TTC549 (cell line): ENCODE measurements at regions not wholly inside any gene's neighbourhood (a gene's known extent, or its start where the extent isn't known, plus 50 kb on each side); places are given as distances from the start of the nearest gene placed in this dataset.
"Not testable (repeated sequence)": the region's sequence is repeated elsewhere in the genome, so short reads cannot be mapped to it uniquely, and the experiment has no call there.

Experiments
- FAIRE-seq: peaks from 2 replicates; lab custom pipeline; 2012; peaks lifted over from hg19 to GRCh38; lab: Jason Lieb, UNC

GRCh38 chr7:125459038-125459437 is 529.4 kb upstream of the POT1 start:
- no peak for FAIRE-seq

DNA sequence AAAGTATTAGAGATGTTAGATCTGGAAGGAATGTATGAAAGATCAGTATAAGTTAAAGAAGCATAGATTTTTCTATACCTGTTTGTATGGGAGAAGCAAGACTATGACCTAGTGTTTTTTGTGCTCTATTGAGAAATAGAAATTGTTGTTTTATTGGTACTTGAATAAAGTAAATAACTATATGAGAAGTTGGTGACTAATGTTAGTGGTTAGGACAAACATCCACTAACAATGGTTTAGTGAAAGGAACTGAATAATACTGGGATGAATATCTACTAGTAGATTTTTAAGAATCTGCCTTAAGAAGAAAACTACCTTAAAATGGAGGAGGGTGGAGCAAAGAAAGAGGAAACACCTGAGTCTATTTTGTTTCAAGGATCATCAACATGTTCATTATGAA is 521.1 kb upstream of the POT1 start:
- FAIRE-seq: no peak

DNA sequence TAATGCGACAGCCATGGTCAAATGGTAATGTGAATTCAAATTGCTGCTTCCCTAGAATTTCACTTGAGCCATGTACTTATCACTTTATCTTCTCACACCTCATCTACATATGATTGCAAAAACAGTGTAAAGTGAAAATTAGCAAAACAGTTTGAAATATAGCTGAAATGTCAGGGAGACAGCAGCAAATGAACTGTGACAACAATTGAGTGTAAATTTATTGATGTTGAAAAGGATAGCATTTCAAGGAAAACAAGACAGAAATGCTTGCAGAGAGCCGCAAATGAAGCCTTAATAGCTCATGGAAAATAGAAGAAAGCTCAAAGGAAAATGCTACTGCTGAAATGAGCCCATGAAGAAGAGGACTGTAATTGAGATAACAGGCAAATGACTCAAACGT is 516.2 kb upstream of the POT1 start:
- FAIRE-seq: no peak

- no peak for FAIRE-seq
These were observed 515.2 kb upstream of the POT1 start for GRCh38 chr7:125444864-125445263.

DNA sequence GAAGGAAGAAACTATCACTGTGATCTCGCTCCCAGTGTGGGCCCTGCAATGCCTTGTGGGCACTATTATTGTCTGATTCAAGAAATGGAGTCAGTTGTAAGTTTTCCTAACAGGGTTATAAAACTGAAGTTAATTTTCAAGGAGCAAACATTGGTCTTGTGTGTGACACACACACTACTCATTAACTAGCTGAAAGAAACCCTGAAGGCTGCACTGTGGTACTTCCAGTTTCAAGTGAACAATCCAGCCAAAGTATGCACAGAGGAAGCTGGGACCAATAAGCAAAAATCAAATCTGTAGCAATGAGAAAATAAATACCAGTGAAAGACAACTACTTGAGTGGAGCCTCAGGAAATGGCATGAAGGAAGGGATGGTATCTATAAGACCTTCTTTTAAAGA is 506.6 kb upstream of the POT1 start:
- no peak for FAIRE-seq

GRCh38 chr7:125431349-125431748 is 501.7 kb upstream of the POT1 start:
- FAIRE-seq: no peak

- no peak for FAIRE-seq
These were observed 500.4 kb upstream of the POT1 start for GRCh38 chr7:125430013-125430412.

DNA sequence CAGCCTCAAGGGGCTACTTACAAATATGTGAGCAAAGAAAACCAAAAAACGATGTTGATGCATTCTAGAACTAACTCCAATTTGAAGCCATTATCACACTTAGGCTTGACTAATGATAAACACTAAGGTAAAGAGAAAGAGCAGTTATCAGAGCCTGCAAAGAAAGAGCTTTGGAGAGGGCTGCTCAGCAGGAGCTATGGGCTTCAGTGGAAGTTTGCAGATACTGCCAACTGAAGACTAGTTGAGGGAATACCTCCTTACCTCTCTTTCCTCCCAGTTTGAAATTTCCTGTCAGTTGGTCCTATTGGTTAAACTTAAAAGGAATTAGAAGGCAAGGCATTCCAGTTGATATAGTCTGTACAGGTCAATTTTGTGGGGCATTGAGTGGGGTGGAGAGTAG is 498.1 kb upstream of the POT1 start:
- FAIRE-seq: no peak

- no peak for FAIRE-seq
These were observed 495.9 kb upstream of the POT1 start for GRCh38 chr7:125425506-125425905.

DNA sequence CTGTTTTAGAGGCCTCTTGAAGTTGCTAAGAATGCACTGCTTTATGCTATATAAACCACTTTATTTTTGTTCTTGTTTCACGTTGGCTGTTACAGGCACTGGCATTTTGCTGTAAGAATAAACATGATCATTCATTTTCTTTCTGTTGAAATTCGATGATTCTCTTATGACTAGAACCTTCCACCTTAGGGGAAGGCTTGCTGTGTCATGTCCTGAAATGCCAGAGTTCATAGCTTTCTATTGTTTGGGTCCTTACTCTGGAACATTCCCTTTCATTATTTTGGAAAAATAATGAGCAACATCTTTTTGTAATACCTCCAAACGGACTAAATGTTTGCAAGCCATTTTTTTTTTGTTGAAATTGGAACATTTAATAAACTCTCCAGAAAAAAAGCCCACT is 495.1 kb upstream of the POT1 start:
- no peak for FAIRE-seq

GRCh38 chr7:125423458-125424155 is 494.0 kb upstream of the POT1 start:
- FAIRE-seq: no peak

DNA sequence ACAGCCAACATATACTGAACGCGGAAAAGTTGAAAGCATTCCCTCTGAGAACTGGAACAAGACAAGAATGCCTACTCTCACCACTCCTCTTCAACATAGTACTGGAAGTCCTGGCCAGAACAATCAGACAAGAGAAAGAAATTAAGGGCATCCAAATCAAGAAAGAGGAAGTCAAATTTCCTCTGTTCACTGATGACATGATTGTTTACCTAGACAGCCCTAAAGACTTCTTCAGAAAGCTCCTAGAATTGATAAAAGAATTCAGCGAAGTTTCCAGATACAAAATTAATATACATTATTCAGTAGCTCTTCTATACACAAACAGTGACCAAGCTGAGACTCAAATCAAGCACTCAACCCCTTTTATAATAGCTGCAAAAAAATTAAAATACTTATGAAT is 491.8 kb upstream of the POT1 start:
- not testable (repeated sequence) for FAIRE-seq

GRCh38 chr7:125412890-125413665 is 483.5 kb upstream of the POT1 start:
- FAIRE-seq: no peak

DNA sequence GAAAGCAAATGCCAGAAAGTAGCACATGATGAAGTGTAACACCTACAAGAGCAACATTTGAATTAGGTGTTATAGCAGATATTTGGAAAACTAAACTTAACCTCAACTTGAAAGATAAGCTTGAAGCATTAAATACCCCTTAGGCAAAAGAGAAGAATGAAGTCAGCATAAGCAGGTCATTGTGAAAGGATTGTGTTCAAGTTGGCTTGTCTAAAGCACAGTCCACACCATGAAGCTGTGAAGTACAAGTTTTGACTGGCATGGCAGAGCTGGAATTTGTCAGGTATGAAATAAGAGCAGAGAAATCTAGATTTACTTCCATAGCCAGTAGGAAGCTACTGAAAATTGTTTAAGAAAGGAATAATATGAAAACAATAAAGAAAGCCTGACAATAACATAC is 480.3 kb upstream of the POT1 start:
- no peak for FAIRE-seq

DNA sequence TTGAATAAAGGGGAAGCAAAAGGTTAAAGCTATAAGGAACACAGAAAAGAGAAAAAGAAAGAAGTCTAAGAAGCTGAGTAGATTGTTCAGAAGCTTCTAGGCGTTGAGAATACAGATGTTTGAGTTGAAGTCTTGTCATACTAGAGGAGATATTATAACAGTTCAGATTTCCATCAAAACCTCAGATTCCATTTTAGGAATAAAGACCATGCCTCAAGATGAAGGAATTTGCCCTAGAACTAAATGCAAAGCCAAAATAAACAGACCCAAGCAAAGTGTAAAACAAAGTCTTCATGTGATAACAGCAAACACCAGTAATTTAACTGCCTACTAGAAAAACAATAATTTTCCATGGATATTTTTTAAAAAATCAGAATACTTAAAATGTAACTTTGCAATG is 476.5 kb upstream of the POT1 start:
- no peak for FAIRE-seq

- FAIRE-seq: no peak
These were observed 469.8 kb upstream of the POT1 start for GRCh38 chr7:125399408-125399807.

DNA sequence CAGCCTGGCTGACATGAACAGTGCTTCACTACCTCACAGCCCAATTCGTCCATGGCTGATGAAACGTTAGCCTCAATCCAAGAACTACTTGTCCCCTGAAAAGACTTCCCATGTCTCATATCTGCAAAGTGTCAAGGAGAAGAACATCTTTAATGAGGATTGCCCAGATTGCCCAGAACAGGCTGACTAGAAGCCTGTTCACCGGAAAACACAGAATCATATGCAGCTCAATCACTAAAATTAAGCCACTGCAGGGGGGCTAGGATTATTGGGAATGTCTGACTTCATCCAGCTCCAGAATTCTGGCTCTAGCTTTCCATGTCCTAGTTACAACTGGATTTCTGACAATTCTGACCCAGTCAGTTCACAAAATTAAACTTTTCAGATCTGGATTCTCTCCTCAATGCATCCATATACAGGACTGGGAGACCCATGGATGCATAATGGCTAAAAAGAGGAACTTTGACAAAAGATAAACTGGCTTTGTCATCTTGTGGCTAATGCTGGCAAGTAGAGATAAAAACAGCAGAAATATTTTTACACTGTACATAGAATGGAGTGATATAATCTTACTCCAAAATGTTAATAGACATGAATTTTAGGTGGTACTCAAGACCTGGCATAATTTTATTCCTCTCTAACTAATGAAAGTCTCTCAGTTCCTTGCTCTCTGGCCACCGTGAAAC is 467.0 kb upstream of the POT1 start:
- FAIRE-seq: no peak

DNA sequence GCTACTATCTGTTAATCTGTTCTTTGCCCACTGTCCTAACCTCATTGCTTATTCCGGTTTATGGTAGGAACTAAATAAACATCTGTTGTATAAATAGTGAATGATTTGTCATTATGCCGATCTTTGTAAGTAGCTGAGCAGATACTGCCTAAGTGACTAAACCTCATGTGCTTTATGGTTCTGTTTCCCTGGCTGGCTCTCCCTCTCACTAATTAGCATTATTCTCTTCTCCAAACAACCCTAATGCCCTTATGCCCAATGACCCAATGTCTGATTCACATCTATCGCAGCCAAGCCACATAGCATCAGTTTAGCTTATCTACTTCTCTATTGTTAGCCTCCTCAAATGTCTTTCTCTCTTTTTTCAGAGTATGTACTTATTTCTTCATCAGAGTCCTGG is 462.3 kb upstream of the POT1 start:
- FAIRE-seq: no peak

DNA sequence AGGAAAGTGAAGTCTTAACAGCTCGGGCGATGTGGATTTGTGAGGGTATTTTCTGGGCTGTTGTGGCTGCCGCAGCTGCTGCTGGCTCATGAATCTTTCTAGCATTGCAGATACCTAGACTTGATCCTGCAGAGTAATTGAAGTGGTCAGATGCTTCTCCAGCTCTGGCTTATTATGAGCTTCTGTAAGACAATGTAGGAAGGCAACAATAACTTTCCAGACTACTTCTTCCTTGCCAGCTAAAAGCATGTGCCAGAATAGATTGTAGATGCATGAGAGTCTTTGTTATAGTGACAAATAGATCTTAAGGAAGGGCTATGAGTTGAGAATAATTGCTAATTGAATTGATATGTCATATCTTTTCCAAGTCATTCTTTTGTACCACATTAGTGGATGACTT is 461.4 kb upstream of the POT1 start:
- FAIRE-seq: no peak

GRCh38 chr7:125386211-125386610 is 456.6 kb upstream of the POT1 start:
- FAIRE-seq: no peak

DNA sequence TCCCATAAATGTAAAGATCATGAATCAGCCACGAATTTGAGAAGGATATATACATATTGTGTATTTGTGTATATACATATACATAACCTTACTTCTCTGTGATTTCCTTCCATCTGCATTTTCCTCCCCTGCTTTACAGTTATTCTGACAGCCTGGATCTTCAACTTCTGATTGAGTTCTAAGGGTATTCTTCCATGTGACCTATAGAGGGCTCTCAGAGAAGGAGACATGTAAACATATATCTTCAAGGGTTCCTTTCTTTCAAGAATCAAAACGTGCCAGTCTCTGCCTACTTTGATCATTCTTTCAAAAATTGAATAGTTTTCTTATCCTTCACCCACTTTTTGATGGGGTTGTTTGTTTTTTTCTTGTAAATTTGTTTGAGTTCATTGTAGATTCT is 453.7 kb upstream of the POT1 start:
- no peak for FAIRE-seq

GRCh38 chr7:125382401-125382800 is 452.8 kb upstream of the POT1 start:
- no peak for FAIRE-seq

DNA sequence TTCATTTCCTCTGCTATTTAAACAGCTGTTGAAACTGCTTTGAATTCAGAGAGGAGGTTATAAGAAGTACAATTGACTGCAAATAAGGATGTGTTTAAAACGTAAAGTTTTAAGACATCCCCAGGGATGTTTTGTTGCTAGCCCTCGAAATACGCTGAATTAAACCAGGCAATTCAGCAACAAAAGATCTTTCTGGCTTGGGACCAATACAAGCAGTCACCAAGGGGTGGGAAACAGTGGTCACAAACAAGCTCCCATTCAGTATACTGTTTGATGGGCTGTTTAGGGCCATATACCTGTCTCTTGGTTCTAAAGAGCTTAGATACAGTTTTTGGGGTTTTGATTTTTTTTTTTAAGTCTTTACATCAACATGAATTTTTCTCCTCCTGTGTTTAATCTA is 446.3 kb upstream of the POT1 start:
- FAIRE-seq: no peak

GRCh38 chr7:125370502-125370901 is 440.9 kb upstream of the POT1 start:
- FAIRE-seq: no peak
